ENCODE measurements at regions not wholly inside any gene's neighbourhood (a gene's known extent, or its start where the extent isn't known, plus 50 kb on each side); places are given as distances from the start of the nearest gene placed in this dataset.

- DNase-seq, result no peak
These were observed 1027.1 kb upstream of the PCDH9 start for GRCh38 chr13:68257111-68257842.

GRCh38 chr13:68254151-68254550, 1024.0 kb upstream of the PCDH9 start:
- no peak for DNase-seq

GRCh38 chr13:68234274-68234673, 1004.1 kb upstream of the PCDH9 start:
- peak in 1 of 2 experiments; percentile 3 for DNase-seq

GRCh38 chr13:68232351-68233130, 1002.4 kb upstream of the PCDH9 start:
- DNase-seq, result no peak

GRCh38 chr13:68214691-68215415, 984.7 kb upstream of the PCDH9 start:
- DNase-seq, result no peak

- no peak for DNase-seq
These were observed 969.1 kb upstream of the PCDH9 start for GRCh38 chr13:68199271-68199670.

GRCh38 chr13:68190818-68191217, 960.7 kb upstream of the PCDH9 start:
- no peak for DNase-seq

- DNase-seq, result no peak
These were observed 955.5 kb upstream of the PCDH9 start for GRCh38 chr13:68185444-68186141.

GRCh38 chr13:68176475-68176874, 946.3 kb upstream of the PCDH9 start:
- DNase-seq, result no peak

GRCh38 chr13:68174893-68175292, 944.8 kb upstream of the PCDH9 start:
- DNase-seq, result no peak

- no peak for DNase-seq
These were observed 943.0 kb upstream of the PCDH9 start for GRCh38 chr13:68173111-68173510.

- DNase-seq, result no peak
These were observed 940.8 kb upstream of the PCDH9 start for GRCh38 chr13:68170961-68171360.

- no peak for DNase-seq
These were observed 938.3 kb upstream of the PCDH9 start for GRCh38 chr13:68168448-68168847.

- no peak for DNase-seq
These were observed 930.3 kb upstream of the PCDH9 start for GRCh38 chr13:68160466-68160865.

- no peak for DNase-seq
These were observed 922.3 kb upstream of the PCDH9 start for GRCh38 chr13:68152414-68152813.

GRCh38 chr13:68145852-68146251, 915.7 kb upstream of the PCDH9 start:
- DNase-seq, result no peak

- DNase-seq, result no peak
These were observed 898.3 kb upstream of the PCDH9 start for GRCh38 chr13:68128297-68128915.

GRCh38 chr13:68125087-68125480, 894.9 kb upstream of the PCDH9 start:
- DNase-seq, result no peak

- no peak for DNase-seq
These were observed 894.4 kb upstream of the PCDH9 start for GRCh38 chr13:68124437-68125086.

GRCh38 chr13:68110178-68110768, 880.1 kb upstream of the PCDH9 start:
- DNase-seq, result no peak

GRCh38 chr13:68107667-68108066, 877.5 kb upstream of the PCDH9 start:
- DNase-seq, result no peak

GRCh38 chr13:68099631-68100030, 869.5 kb upstream of the PCDH9 start:
- DNase-seq, result no peak
